HG03378 (cell line): ENCODE measurements at regions not wholly inside any gene's neighbourhood (a gene's known extent, or its start where the extent isn't known, plus 50 kb on each side); places are given as distances from the start of the nearest gene placed in this dataset.

Experiments used
- ATAC-seq: cut with Tn5 transposase; IDR thresholded peaks from one replicate; pipeline ENCODE4 v1.9.1; 2021; ENCODE audit warnings: mild to moderate bottlenecking, moderate library complexity; ENCODE audit not compliant: unreplicated experiment

GRCh38 chr21:38898422-38899096 lies 92.8 kb downstream of the ETS2 start:
- no peak for ATAC-seq

GRCh38 chr21:38897532-38898421 lies 92.0 kb downstream of the ETS2 start:
- no peak for ATAC-seq

- ATAC-seq: no peak
These were observed 89.2 kb downstream of the ETS2 start for GRCh38 chr21:38894899-38895298.

- no peak for ATAC-seq
These were observed 83.3 kb downstream of the ETS2 start for GRCh38 chr21:38888991-38889561.

- ATAC-seq: no peak
These were observed 82.0 kb downstream of the ETS2 start for GRCh38 chr21:38887749-38888148.

GRCh38 chr21:38887062-38887686 lies 81.4 kb downstream of the ETS2 start:
- no peak for ATAC-seq

- no peak for ATAC-seq
These were observed 80.2 kb downstream of the ETS2 start for GRCh38 chr21:38885909-38886308.

- no peak for ATAC-seq
These were observed 78.7 kb downstream of the ETS2 start for GRCh38 chr21:38884440-38884839.

GRCh38 chr21:38883142-38883541 lies 77.4 kb downstream of the ETS2 start:
- no peak for ATAC-seq

- no peak for ATAC-seq
These were observed 75.4 kb downstream of the ETS2 start for GRCh38 chr21:38881131-38881530.

- no peak for ATAC-seq
These were observed 74.8 kb downstream of the ETS2 start for GRCh38 chr21:38880577-38880966.

GRCh38 chr21:38879912-38880576 lies 74.3 kb downstream of the ETS2 start:
- no peak for ATAC-seq

- no peak for ATAC-seq
These were observed 72.8 kb downstream of the ETS2 start for GRCh38 chr21:38878379-38879179.

GRCh38 chr21:38875694-38876492 lies 70.2 kb downstream of the ETS2 start:
- ATAC-seq: no peak
